Loucy (cell line): ENCODE measurements at regions not wholly inside any gene's neighbourhood (a gene's known extent, or its start where the extent isn't known, plus 50 kb on each side); places are given as distances from the start of the nearest gene placed in this dataset.
A peak's percentile ranks its signal among the peaks of the same experiment; 100 is the strongest.

Experiments
- H2AFZ ChIP-seq: fragments of 200-600 bp; sonication (generic); 2 replicates; pipeline ENCODE4 v1.6.0; 2016; ENCODE audit warnings: antibody characterized with exemption, mild to moderate bottlenecking, low read length, moderate library complexity
- H3F3A ChIP-seq: fragments of 200-600 bp; 2 replicates; pipeline ENCODE4 v1.6.0; 2016; ENCODE audit warnings: antibody characterized with exemption, low read depth, mild to moderate bottlenecking
- H3K27me3 ChIP-seq: fragments of 200-600 bp; sonication (generic); 2 replicates; pipeline ENCODE4 v1.6.1; 2014; ENCODE audit warnings: low read length, mild to moderate bottlenecking; ENCODE audit not compliant: insufficient read depth, poor library complexity, severe bottlenecking
- H3K36me3 ChIP-seq: fragments of 200-600 bp; sonication (generic); 2 replicates; pipeline ENCODE4 v1.6.1; 2016; ENCODE audit warnings: low read length; ENCODE audit not compliant: insufficient read depth
- H3K4me1 ChIP-seq: fragments of 200-600 bp; sonication (generic); 2 replicates; pipeline ENCODE4 v1.5.1; 2014; ENCODE audit warnings: low read length, mild to moderate bottlenecking; ENCODE audit not compliant: insufficient read depth, poor library complexity, severe bottlenecking
- H3K4me2 ChIP-seq: fragments of 200-600 bp; sonication (generic); 2 replicates; pipeline ENCODE4 v1.6.0; 2014; ENCODE audit warnings: antibody characterized with exemption, low read length, low read depth, mild to moderate bottlenecking; ENCODE audit not compliant: poor library complexity, severe bottlenecking
- H3K4me3 ChIP-seq: fragments of 200-600 bp; sonication (generic); 2 replicates; pipeline ENCODE4 v1.5.1; 2014; ENCODE audit warnings: low read length, mild to moderate bottlenecking, mixed read lengths; ENCODE audit not compliant: poor library complexity, severe bottlenecking
- H3K79me2 ChIP-seq: fragments of 200-600 bp; sonication (generic); 2 replicates; pipeline ENCODE4 v1.6.1; 2014; ENCODE audit warnings: low read length; ENCODE audit not compliant: insufficient read depth
- H3K9ac ChIP-seq: fragments of 200-600 bp; sonication (generic); 2 replicates; pipeline ENCODE4 v1.6.0; 2014; ENCODE audit warnings: mild to moderate bottlenecking, low read depth, low read length, moderate library complexity; ENCODE audit not compliant: poor library complexity, severe bottlenecking
- H3K9me2 ChIP-seq: fragments of 200-600 bp; sonication (generic); replicated peaks from 2 replicates; pipeline ENCODE4 v1.6.1; 2016; ENCODE audit warnings: low read depth, low read length, mixed read lengths
- H3K9me3 ChIP-seq: fragments of 200-600 bp; sonication (generic); 2 replicates; pipeline ENCODE4 v1.6.1; 2014; ENCODE audit warnings: mild to moderate bottlenecking, antibody characterized with exemption, low read length, low read depth; ENCODE audit not compliant: insufficient read depth
- H4K20me1 ChIP-seq: fragments of 200-600 bp; sonication (generic); 2 replicates; pipeline ENCODE4 v1.6.0; 2014; ENCODE audit warnings: antibody characterized with exemption, low read length, mild to moderate bottlenecking; ENCODE audit not compliant: insufficient read depth, poor library complexity, severe bottlenecking
- EZH2phosphoT487 ChIP-seq: fragments of 200-600 bp; IDR thresholded peaks from 2 replicates; pipeline ENCODE4 v1.6.1; 2018; ENCODE audit warnings: antibody characterized with exemption, mild to moderate bottlenecking, moderate library complexity, borderline replicate concordance
- TF ChIP-seq, protein P1 (sequence below): fragments of 200-600 bp; sonication (generic); conservative IDR thresholded peaks from 2 replicates; pipeline ENCODE4 v1.5.1; 2014; ENCODE audit warnings: mild to moderate bottlenecking, antibody characterized with exemption, low read length

DNA sequence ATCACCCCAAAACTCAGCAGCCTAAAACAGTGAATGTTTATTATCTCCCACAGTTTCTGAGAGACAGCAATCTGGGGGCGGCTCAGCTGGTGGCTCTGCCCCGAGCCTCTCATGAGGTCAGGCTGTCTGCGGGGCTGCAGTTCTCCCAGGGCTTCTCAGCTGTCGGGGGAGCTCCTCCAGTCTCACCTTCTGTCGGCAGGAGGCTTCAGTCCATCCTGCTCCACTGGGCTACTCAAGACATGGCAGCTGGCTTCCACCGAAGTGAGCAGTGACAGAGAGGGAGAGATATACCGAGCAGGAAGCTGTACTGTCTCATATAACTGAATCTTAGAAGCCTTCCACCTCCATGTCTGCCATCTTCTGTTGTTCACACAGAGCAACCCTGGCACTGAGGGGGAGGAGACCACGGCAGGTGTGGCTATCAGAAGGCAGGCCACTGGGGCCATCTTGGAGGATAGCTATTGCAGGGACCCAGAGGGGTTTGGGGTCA, 72.8 kb upstream of the ITGA11 start:
- Histone ChIP-seq H3K36me3 (no peaks in the 10 kb centered on the region), H3K9me2 (no peaks in the 10 kb centered on the region), H3K4me3 (no peak overlapping the region), H4K20me1 (no peaks in the 10 kb centered on the region), H3K9ac (no peak overlapping the region), H3K9me3 (no peaks in the 10 kb centered on the region), H3K4me2 (no peak overlapping the region), H2AFZ (peak overlapping the region; percentile 35; the same call in 1 of the 2 replicates), H3K4me1 (no peaks in the 10 kb centered on the region), H3F3A (no peaks in the 10 kb centered on the region), H3K27me3 (no peaks in the 10 kb centered on the region), H3K79me2 (no peaks in the 10 kb centered on the region)
- no peak for TF ChIP-seq EZH2phosphoT487
- TF ChIP-seq, protein P1, sequence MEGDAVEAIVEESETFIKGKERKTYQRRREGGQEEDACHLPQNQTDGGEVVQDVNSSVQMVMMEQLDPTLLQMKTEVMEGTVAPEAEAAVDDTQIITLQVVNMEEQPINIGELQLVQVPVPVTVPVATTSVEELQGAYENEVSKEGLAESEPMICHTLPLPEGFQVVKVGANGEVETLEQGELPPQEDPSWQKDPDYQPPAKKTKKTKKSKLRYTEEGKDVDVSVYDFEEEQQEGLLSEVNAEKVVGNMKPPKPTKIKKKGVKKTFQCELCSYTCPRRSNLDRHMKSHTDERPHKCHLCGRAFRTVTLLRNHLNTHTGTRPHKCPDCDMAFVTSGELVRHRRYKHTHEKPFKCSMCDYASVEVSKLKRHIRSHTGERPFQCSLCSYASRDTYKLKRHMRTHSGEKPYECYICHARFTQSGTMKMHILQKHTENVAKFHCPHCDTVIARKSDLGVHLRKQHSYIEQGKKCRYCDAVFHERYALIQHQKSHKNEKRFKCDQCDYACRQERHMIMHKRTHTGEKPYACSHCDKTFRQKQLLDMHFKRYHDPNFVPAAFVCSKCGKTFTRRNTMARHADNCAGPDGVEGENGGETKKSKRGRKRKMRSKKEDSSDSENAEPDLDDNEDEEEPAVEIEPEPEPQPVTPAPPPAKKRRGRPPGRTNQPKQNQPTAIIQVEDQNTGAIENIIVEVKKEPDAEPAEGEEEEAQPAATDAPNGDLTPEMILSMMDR: no peak

DNA sequence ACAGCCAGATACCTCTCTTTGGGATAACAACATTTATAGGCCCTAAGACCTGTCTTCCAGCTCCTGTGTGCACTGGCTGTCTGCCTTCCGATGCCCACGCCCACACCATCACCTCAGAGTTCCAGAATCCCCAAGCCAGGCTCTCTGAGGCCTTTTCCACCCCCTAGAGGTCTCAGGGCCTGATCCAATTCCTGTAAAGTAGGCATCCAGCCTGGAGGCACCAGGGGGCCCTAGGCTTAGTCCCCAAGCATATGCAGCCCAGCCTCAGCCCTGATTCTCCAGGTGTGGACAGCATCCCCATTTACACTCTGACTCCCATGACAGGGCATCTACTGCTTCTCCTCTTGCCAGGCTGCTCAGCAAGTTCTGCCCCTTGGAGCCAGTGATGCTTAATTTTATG, 72.7 kb upstream of the CORO2B start:
- no peaks in the 10 kb centered on the region for H3F3A ChIP-seq
- H4K20me1 ChIP-seq: no peaks in the 10 kb centered on the region
- H2AFZ ChIP-seq: no peak overlapping the region
- no peak overlapping the region for H3K4me2 ChIP-seq
- H3K79me2 ChIP-seq: no peaks in the 10 kb centered on the region
- no peaks in the 10 kb centered on the region for H3K9me2 ChIP-seq
- H3K4me3 ChIP-seq: no peak overlapping the region
- no peaks in the 10 kb centered on the region for H3K9me3 ChIP-seq
- no peaks in the 10 kb centered on the region for H3K36me3 ChIP-seq
- TF ChIP-seq, protein P1: no peak
- no peak for TF ChIP-seq EZH2phosphoT487
- no peaks in the 10 kb centered on the region for H3K4me1 ChIP-seq
- H3K27me3 ChIP-seq: no peaks in the 10 kb centered on the region
- no peak overlapping the region for H3K9ac ChIP-seq

DNA sequence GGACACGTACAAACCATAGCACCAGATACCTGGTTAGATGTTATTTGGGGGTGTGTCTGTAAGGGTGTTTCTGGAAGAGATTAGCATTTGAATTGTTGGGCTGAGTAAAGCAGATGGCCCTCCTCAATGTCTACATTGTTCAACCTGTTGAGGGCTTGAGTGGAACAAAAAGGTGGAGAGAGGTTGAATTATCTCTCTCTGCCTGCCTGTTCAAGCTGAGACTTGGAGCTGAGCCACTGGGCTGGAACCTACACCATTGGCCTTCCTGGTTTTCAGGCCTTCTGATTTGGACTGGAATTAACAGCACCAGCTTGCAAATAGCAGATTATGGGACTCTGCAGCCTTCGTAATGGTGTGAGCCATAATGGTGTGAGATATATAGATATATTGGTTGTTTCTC, 71.3 kb upstream of the CORO2B start:
- Histone ChIP-seq H4K20me1 (no peaks in the 10 kb centered on the region), H3K9ac (no peak overlapping the region), H3K79me2 (no peaks in the 10 kb centered on the region), H3K36me3 (no peaks in the 10 kb centered on the region), H3F3A (no peaks in the 10 kb centered on the region), H3K9me3 (no peaks in the 10 kb centered on the region), H2AFZ (no peak overlapping the region), H3K9me2 (no peaks in the 10 kb centered on the region), H3K27me3 (no peaks in the 10 kb centered on the region), H3K4me2 (no peak overlapping the region), H3K4me1 (no peaks in the 10 kb centered on the region), H3K4me3 (no peak overlapping the region)
- TF ChIP-seq EZH2phosphoT487: no peak
- TF ChIP-seq, protein P1: no peak
